HFF-Myc (cell line): ENCODE measurements at regions not wholly inside any gene's neighbourhood (a gene's known extent, or its start where the extent isn't known, plus 50 kb on each side); places are given as distances from the start of the nearest gene placed in this dataset.
A peak's percentile ranks its signal among the peaks of the same experiment; 100 is the strongest.

Experiments used
- DNase-seq: peaks from one replicate; pipeline ENCODE4 v3.0.0-alpha.2; 2011; ENCODE audit warnings: low read depth; ENCODE audit errors: extremely low read depth
- H3K4me3 ChIP-seq: replicated peaks from 2 replicates; pipeline ENCODE4 v1.5.1; 2011; ENCODE audit warnings: low read depth, mild to moderate bottlenecking, control low read depth, low read length
- TF ChIP-seq, protein P1 (sequence below): IDR thresholded peaks from 2 replicates; pipeline ENCODE4 v1.5.1; 2012; ENCODE audit warnings: mild to moderate bottlenecking, low read depth, low read length, control low read depth; ENCODE audit errors: missing control alignments

DNA sequence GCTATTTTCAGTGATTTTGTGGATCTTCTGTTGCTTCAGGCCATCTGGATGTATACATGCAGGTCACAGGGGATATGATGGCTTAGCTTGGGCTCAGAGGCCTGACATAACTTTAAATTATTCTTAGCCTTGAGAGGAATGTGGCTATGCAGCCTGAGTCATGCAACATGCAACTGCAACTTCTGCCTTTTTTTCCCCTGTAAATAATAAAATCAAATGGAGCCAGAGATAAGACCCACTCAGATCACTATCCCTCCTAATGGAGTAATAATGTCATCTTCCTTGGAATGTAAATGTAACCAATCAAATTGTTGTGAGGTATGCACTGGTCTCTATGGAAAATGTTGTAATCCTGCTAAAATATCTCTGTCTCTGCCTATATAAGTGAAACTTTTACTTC lies 54.9 kb downstream of the MAGEB17 start:
- no peak overlapping the region for H3K4me3 ChIP-seq
- TF ChIP-seq, protein P1, sequence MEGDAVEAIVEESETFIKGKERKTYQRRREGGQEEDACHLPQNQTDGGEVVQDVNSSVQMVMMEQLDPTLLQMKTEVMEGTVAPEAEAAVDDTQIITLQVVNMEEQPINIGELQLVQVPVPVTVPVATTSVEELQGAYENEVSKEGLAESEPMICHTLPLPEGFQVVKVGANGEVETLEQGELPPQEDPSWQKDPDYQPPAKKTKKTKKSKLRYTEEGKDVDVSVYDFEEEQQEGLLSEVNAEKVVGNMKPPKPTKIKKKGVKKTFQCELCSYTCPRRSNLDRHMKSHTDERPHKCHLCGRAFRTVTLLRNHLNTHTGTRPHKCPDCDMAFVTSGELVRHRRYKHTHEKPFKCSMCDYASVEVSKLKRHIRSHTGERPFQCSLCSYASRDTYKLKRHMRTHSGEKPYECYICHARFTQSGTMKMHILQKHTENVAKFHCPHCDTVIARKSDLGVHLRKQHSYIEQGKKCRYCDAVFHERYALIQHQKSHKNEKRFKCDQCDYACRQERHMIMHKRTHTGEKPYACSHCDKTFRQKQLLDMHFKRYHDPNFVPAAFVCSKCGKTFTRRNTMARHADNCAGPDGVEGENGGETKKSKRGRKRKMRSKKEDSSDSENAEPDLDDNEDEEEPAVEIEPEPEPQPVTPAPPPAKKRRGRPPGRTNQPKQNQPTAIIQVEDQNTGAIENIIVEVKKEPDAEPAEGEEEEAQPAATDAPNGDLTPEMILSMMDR = no peak
- DNase-seq = no peak

- DNase-seq = no peak
- H3K4me3 ChIP-seq = no peak overlapping the region
- TF ChIP-seq, protein P1 = no peak
These were observed 56.1 kb downstream of the MAGEB17 start for GRCh38 chrX:16223385-16223784.

- TF ChIP-seq, protein P1 = no peak
- peak; percentile 30 for DNase-seq
- no peak overlapping the region for H3K4me3 ChIP-seq
These were observed 71.9 kb downstream of the MAGEB17 start for GRCh38 chrX:16239211-16239610.

- no peak overlapping the region for H3K4me3 ChIP-seq
- TF ChIP-seq, protein P1 = no peak
- no peak for DNase-seq
These were observed 73.1 kb downstream of the MAGEB17 start for GRCh38 chrX:16240231-16240905.

GRCh38 chrX:16240968-16241367 lies 73.7 kb downstream of the MAGEB17 start:
- DNase-seq = no peak
- TF ChIP-seq, protein P1 = no peak
- no peak overlapping the region for H3K4me3 ChIP-seq

DNA sequence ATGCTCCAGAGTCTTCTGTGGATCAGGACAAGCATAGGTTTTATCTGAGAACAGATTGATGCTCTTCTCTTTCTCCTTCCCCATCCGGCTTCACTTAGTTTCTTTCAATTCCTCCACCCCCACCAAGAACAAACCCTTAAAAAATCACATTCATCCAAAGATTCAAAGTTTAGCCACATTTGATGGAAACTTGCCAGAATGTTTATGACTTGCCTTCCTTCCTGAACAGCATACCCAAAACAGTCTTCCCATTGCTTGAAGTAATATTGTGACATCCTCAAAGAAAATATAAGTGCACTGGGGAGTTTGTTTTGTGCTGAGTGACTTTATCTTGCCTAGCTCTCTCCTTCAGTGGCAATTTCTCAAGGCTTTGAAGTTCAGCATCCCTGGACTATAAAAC lies 83.0 kb downstream of the MAGEB17 start:
- DNase-seq = peak; percentile 2
- H3K4me3 ChIP-seq = no peak overlapping the region
- TF ChIP-seq, protein P1 = no peak

DNA sequence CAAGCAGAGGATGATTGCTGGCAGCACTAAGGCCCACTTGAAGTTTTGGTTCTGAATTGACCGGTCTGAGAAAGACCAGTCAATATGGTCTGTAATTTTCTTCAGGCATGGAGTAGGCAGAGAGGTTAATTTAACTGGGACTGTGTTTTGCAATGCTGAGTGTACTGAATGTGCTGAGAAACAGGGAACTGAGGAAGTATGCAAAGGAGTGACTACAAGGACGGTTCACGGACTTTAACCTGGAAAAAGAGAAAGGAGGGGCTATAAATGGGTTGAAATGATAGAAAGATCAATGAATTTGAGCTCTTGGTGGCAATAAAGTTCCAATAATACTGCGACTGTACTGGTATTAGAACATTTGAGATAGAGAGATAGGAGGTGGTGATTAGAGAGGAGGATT lies 84.5 kb downstream of the MAGEB17 start:
- DNase-seq = no peak
- TF ChIP-seq, protein P1 = no peak
- H3K4me3 ChIP-seq = no peak overlapping the region
